Fibroblast of gingiva (primary cell): ENCODE measurements at regions not wholly inside any gene's neighbourhood (a gene's known extent, or its start where the extent isn't known, plus 50 kb on each side); places are given as distances from the start of the nearest gene placed in this dataset.

Experiments used
- DNase-seq: peaks from one replicate; pipeline ENCODE4 v3.0.0-alpha.2; 2011; ENCODE audit warnings: low read depth

GRCh38 chr22:47610281-47610680 is 847.8 kb downstream of the TBC1D22A start:
- DNase-seq = no peak

GRCh38 chr22:47609653-47610052 is 847.2 kb downstream of the TBC1D22A start:
- DNase-seq = no peak

GRCh38 chr22:47608421-47608820 is 846.0 kb downstream of the TBC1D22A start:
- no peak for DNase-seq

GRCh38 chr22:47607486-47607885 is 845.0 kb downstream of the TBC1D22A start:
- no peak for DNase-seq

GRCh38 chr22:47606426-47606825 is 844.0 kb downstream of the TBC1D22A start:
- no peak for DNase-seq

- no peak for DNase-seq
Observed at GRCh38 chr22:47605886-47606285, 843.4 kb downstream of the TBC1D22A start.

GRCh38 chr22:47605441-47605840 is 843.0 kb downstream of the TBC1D22A start:
- DNase-seq = no peak

- DNase-seq = no peak
Observed at GRCh38 chr22:47604563-47604962, 842.1 kb downstream of the TBC1D22A start.

- no peak for DNase-seq
Observed at GRCh38 chr22:47602732-47603131, 840.3 kb downstream of the TBC1D22A start.

- DNase-seq = no peak
Observed at GRCh38 chr22:47601666-47602065, 839.2 kb downstream of the TBC1D22A start.

- no peak for DNase-seq
Observed at GRCh38 chr22:47600791-47601625, 838.6 kb downstream of the TBC1D22A start.

- DNase-seq = no peak
Observed at GRCh38 chr22:47600281-47600680, 837.8 kb downstream of the TBC1D22A start.

- DNase-seq = no peak
Observed at GRCh38 chr22:47599753-47600152, 837.3 kb downstream of the TBC1D22A start.

GRCh38 chr22:47598864-47599263 is 836.4 kb downstream of the TBC1D22A start:
- DNase-seq = no peak

GRCh38 chr22:47597041-47597440 is 834.6 kb downstream of the TBC1D22A start:
- no peak for DNase-seq

- DNase-seq = no peak
Observed at GRCh38 chr22:47596176-47596690, 833.8 kb downstream of the TBC1D22A start.

- DNase-seq = no peak
Observed at GRCh38 chr22:47594836-47595521, 832.5 kb downstream of the TBC1D22A start.

- DNase-seq = no peak
Observed at GRCh38 chr22:47593911-47594311, 831.5 kb downstream of the TBC1D22A start.

GRCh38 chr22:47593291-47593690 is 830.8 kb downstream of the TBC1D22A start:
- no peak for DNase-seq

- DNase-seq = no peak
Observed at GRCh38 chr22:47592791-47593190, 830.3 kb downstream of the TBC1D22A start.

GRCh38 chr22:47591709-47592108 is 829.3 kb downstream of the TBC1D22A start:
- DNase-seq = no peak

GRCh38 chr22:47591016-47591415 is 828.6 kb downstream of the TBC1D22A start:
- no peak for DNase-seq
